Renal cortex interstitium (tissue), 11 donors: ENCODE measurements at regions not wholly inside any gene's neighbourhood (a gene's known extent, or its start where the extent isn't known, plus 50 kb on each side); places are given as distances from the start of the nearest gene placed in this dataset.
A peak's percentile ranks its signal among the peaks of the same experiment; 100 is the strongest.

ENCODE experiments used
- DNase-seq, 11 donors: peaks; one replicate each; pipeline ENCODE4 v3.0.0-alpha.2; 2013; ENCODE audit warnings: low read depth in 9 of 11, low spot score in 4 of 11; ENCODE audit errors: extremely low read depth in 1 of 11

GRCh38 chr2:215624423-215624829 lies 188.6 kb upstream of the FN1 start:
- DNase-seq = peak in 9 of 11 donors; percentile 15 to 60 (median 44)

GRCh38 chr2:215622837-215623236 lies 187.0 kb upstream of the FN1 start:
- DNase-seq = no peak

- no peak for DNase-seq
Observed at GRCh38 chr2:215621381-215621780, 185.5 kb upstream of the FN1 start.

- DNase-seq = no peak
Observed at GRCh38 chr2:215620528-215620927, 184.7 kb upstream of the FN1 start.

- DNase-seq = no peak
Observed at GRCh38 chr2:215619989-215620388, 184.1 kb upstream of the FN1 start.

- DNase-seq = peak in 8 of 11 donors; percentile 21 to 52 (median 39)
Observed at GRCh38 chr2:215619022-215619958, 183.4 kb upstream of the FN1 start.

GRCh38 chr2:215618145-215618544 lies 182.3 kb upstream of the FN1 start:
- DNase-seq = no peak

- no peak for DNase-seq
Observed at GRCh38 chr2:215617060-215617824, 181.4 kb upstream of the FN1 start.

- DNase-seq = no peak
Observed at GRCh38 chr2:215615803-215616174, 179.9 kb upstream of the FN1 start.

GRCh38 chr2:215615067-215615802 lies 179.4 kb upstream of the FN1 start:
- DNase-seq = no peak

GRCh38 chr2:215614296-215614695 lies 178.4 kb upstream of the FN1 start:
- no peak for DNase-seq

GRCh38 chr2:215613888-215614287 lies 178.0 kb upstream of the FN1 start:
- no peak for DNase-seq

GRCh38 chr2:215613280-215613679 lies 177.4 kb upstream of the FN1 start:
- DNase-seq = no peak

- no peak for DNase-seq
Observed at GRCh38 chr2:215612786-215613185, 176.9 kb upstream of the FN1 start.

GRCh38 chr2:215611609-215612386 lies 175.9 kb upstream of the FN1 start:
- DNase-seq = no peak

- DNase-seq = no peak
Observed at GRCh38 chr2:215609089-215610032, 173.5 kb upstream of the FN1 start.

- no peak for DNase-seq
Observed at GRCh38 chr2:215607766-215608165, 171.9 kb upstream of the FN1 start.

GRCh38 chr2:215606219-215606618 lies 170.4 kb upstream of the FN1 start:
- no peak for DNase-seq
